NCI-H2029 treated with DMSO at 0.1 percent for 48 hours (cell line): ENCODE measurements at regions not wholly inside any gene's neighbourhood (a gene's known extent, or its start where the extent isn't known, plus 50 kb on each side); places are given as distances from the start of the nearest gene placed in this dataset.
"Not testable (repeated sequence)": the region's sequence is repeated elsewhere in the genome, so short reads cannot be mapped to it uniquely, and the experiment has no call there.

Experiments
- DNase-seq: peaks from one replicate; lab custom pipeline; 2025; lab: John Stamatoyannopoulos, UW

GRCh38 chr3:160097478-160097877, 108.8 kb downstream of the IL12A start:
- DNase-seq = no peak

DNA sequence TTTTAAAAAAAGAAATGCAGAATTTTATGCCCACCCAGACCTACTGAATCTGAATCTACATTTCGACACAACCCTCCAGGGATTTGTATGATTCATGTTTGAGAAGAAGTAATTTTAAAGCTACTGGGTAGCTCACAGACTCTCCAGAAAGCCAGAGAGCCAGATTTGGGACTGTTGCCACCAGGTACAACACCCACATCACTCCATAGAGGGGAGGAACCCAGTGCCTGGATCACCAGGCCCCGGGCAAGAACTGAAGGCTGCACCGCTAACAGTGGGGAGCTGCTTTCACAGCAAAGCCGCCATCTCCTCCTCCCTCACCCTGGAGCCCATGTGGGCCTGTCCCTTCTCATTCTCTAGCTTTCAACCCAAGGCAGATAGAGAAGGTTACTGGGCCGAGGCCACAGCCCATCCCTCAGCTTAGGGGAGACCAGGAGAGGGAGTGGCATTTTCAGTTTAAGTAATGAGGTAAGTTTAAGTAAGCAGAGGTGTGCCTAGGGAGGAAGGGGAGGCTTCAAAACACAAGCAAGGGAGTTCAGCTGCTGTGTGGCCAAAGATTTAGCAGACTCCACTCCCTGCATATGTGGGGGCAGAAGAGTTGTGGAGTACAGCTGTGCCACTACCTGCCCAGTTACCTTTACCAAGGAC, 109.8 kb downstream of the IL12A start:
- DNase-seq = no peak

DNA sequence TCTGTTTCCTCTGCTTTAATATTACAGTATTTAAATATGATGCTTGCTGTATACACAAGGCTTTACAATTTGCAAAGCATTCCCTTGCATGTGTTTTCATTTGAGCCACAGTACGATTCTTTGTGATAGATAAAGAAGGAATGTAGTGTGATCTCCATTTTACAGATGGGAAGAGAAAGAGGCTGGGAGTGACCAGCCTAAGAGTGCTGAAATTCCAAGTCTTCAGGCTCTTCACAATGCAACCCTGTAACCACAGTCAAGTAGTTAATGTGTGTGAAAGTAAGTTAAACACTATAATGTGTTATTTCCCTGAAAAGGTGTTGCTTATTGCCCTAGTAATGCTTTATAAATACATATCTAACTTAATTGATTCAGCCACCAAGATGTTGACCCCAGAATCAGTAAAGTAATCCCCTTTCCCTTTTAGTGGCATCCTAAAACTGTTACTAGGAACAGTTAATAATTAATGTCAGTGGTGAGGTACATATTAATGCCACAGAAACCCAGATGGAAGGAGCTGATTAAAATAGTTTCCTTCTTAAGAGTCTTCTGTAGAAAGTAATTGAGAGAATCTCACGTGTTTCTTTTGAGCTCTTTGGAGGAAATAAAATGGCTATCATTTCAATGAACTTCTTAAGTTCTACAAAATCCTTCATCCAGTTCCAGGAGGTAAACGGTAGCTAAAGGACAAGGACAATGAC, 110.4 kb downstream of the IL12A start:
- DNase-seq = no peak

DNA sequence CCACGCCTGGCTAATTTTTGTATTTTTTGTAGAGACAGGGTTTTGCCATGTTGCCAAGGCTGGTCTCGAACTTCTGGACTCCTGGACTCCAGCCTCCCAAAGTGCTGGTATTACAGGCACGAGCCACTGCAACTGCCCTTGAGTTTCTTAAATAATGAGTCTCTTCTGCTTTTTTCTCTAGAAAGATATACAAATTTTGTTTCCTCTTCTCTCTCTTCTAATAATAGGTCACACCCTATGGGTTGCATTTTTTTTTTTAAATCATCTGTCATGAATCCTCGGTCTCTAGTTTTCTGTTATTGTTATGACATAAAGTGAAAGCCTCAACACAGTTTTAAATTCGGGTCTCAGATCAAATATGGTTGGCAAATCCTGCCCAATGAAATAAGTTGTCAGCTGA, 111.2 kb downstream of the IL12A start:
- DNase-seq = no peak

- no peak for DNase-seq
Measured at GRCh38 chr3:160100610-160101009, 112.0 kb downstream of the IL12A start.

GRCh38 chr3:160102001-160102400, 113.4 kb downstream of the IL12A start:
- DNase-seq = not testable (repeated sequence)

GRCh38 chr3:160103397-160103796, 114.8 kb downstream of the IL12A start:
- DNase-seq = no peak

DNA sequence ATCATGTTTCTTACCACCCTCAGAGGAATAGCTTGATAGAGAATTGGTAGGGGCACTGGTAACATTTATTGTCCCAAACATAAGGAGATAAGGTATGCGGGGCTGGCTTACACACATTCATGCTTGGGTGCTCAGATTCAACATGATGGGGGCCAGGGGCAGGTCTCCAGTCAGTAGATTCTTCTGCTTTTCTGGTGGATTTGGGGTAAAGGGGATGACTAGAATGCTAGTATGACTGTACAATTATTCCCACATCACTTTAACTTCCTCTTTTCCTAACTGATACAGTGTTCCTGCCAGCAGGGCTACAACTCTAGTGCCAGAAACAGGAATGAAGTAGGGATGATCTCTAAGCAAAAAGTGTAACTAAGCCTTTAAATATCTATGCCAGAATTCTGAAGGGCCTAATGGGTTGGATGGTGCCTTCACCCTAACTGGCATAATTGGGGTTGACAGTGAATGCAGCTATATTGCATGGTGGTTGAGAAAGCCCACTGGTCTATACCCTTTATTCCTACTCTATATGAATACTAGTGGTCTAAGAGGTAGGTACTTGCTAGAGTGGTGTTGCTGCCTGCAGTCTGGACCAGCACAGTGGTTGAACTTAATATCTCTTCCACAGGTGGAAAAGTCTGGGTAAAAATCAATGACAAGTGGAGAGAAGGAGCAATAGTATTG, 117.4 kb downstream of the IL12A start:
- DNase-seq = no peak

DNA sequence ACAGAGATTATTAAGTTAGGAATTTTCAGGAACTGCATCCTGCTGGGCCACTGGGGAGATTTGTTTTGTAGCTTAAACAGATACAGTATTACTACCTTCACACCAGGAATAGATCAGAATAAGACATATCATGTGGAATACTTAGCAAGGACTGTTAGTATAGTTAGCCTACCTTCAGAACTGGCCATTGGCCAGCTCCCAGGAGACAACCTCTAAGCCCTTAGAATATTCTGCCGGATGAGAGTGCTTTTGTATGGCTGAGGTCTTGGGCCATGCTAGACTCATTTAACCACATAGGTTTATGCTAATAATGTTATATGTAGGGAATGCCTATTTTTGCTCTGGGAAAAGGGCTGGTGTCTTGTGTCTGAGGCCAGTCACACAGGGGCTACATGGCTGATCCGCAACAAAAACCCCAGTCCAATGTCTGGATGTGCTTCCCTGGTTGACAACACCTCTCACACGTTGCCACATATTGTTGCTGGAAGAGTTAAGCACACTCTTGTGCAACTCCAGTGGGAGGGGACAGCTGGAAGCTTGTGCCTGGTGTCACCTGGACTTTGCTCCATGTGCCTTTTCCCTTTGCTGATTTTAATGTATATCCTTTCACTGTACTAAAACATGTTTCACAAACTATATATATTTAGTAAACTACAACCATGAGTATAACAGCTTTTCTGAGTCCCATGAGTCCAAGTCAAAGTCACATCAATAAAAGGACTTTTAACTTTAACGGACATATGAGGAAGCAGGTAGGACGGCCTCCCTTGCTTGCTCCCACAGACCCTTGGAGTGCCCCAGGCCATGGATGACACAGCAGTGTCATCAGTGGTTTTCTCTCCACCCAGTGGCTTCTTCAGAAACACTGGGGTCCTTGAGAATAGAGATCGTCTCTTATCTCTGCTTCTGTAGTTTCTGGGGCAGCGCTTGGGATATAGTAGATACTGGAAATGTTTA, 118.0 kb upstream of the C3orf80 start:
- no peak for DNase-seq

GRCh38 chr3:160108362-160108761, 116.9 kb upstream of the C3orf80 start:
- no peak for DNase-seq

GRCh38 chr3:160112481-160112880, 112.7 kb upstream of the C3orf80 start:
- DNase-seq = no peak

DNA sequence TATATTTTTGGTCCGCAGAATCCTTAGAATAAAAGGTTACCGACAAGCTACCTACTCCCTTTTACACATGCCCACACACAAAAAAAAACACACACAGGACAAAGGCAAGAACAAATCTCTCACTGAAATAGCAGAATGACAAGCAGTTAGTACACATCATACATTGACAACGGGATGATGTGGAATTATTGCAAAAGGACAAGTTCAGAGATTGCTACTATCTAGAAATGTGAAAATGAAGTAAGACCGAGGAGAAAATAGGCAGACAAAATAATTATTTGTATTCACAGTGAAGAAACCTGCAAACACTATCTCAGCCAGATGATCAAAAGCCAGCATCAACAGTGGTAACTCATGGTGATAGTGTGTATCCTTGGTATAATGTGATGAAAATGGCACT, 112.2 kb upstream of the C3orf80 start:
- DNase-seq = no peak

- DNase-seq = no peak
Measured at GRCh38 chr3:160114355-160114995, 110.7 kb upstream of the C3orf80 start.

DNA sequence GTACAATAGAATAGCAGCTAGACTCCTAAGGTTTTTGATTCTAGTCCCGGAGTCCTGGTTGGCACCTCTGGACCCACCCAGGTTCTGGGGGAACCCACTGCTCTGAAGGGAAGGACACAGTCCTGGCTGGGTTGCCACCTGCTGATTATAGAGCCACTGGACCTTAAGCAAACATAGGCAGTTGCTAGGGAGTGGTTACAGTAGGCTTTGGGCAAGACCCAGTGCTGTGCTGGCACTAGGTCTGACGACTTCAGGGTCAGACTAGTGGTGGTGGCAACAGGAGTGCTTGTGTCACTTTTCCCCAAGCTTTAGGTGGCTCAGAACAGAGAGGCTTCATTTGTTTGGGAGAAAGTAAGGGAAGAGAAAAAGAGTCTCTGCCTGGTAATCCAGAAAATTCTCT, 109.8 kb upstream of the C3orf80 start:
- no peak for DNase-seq

DNA sequence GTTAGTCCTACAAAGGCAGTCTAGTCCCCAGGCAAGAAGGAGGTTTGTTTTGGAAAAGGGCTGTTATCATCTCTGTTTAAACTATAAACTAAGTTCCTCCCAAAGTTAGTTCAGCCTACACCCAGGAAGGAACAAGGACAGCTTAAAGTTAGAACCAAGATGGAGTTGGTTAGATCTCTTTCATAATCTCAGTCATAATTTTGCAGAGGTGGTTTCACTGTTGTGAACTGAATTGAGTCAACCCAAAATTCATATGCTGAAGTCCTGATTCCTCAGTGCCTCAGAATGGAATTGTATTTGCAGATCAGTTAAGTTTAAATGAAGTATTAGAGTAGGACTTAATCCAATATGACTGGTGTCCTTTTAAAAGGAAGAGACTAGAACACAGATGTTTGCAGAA, 101.0 kb upstream of the C3orf80 start:
- no peak for DNase-seq

- DNase-seq = no peak
Measured at GRCh38 chr3:160125258-160125657, 100.0 kb upstream of the C3orf80 start.

DNA sequence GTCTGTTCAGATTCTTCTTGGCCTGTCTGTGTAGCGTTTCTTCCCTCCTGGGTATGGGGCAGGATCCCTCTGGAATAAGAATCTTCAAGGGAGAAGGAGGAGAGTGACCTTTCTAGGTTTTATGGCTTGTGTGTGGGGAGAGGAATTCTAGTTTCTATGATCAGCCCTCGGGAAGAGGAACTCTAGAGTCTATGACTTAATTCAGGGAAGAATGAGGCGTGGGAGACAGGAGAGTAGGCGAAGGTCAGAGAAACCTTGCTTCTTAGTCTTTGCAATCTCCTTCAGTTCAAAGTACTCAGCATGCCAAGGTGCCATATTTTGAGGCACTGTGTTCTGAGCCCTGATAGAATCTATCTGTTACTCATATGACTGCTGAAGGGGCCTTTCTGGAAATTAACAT, 99.2 kb upstream of the C3orf80 start:
- no peak for DNase-seq

- DNase-seq = no peak
Measured at GRCh38 chr3:160126761-160127160, 98.5 kb upstream of the C3orf80 start.

- no peak for DNase-seq
Measured at GRCh38 chr3:160127308-160127707, 97.9 kb upstream of the C3orf80 start.

- no peak for DNase-seq
Measured at GRCh38 chr3:160128056-160128455, 97.2 kb upstream of the C3orf80 start.

DNA sequence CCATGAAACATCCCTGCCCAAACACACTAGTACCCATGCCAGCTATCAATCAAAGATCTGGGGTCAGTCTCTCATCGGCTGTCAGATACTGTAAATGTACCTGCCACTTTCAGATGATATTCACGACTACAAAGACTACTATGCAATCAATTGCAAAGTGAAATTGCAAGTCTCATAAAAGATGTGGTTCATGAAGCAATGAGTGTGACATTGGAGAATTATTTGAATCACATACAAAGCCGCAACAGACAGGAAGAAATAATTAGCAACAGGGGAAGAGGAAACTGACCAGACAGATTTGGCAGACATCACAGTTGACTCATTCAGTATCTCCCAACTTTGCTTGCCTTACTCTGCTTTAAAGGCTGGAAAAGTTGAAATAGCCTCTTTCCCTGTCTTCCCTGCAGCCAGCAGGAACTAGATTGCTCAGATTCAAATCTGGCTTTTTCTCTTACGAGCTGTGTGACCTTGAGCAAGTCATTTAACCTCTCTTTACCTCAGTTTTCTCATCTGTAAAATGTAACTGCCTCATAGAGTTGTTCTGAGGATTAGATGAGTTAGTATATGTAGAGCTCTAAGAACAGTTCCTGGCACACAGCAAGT, 95.7 kb upstream of the C3orf80 start:
- DNase-seq = no peak
